ENCODE measurements at regions not wholly inside any gene's neighbourhood (a gene's known extent, or its start where the extent isn't known, plus 50 kb on each side); places are given as distances from the start of the nearest gene placed in this dataset.

- DNase-seq (ENCODE audit: low read depth), result no peak
- no peak for TF ChIP-seq MAX (IDR thresholded peaks at IDR 0.05; ENCODE audit: low read depth, low read length)
- TF ChIP-seq CTCF (IDR thresholded peaks at IDR 0.05; ENCODE audit: low read depth, low read length), result no peak
- no peak for TF ChIP-seq MYC (IDR thresholded peaks at IDR 0.05; ENCODE audit: low read depth, low read length)
- TF ChIP-seq POLR2A (IDR thresholded peaks at IDR 0.05; ENCODE audit: extremely low read depth, insufficient read length), result no peak
- no peak overlapping the region for H3K4me3 ChIP-seq (ENCODE audit: low read depth, low read length)
Measured at GRCh38 chr10:35889226-35889625, 247.1 kb upstream of the FZD8 start.

- H3K4me3 ChIP-seq (ENCODE audit: low read depth, low read length), result no peak overlapping the region
- no peak for DNase-seq (ENCODE audit: low read depth)
- no peak for TF ChIP-seq MAX (IDR thresholded peaks at IDR 0.05; ENCODE audit: low read depth, low read length)
- TF ChIP-seq MYC (IDR thresholded peaks at IDR 0.05; ENCODE audit: low read depth, low read length), result no peak
- no peak for TF ChIP-seq CTCF (IDR thresholded peaks at IDR 0.05; ENCODE audit: low read depth, low read length)
- no peak for TF ChIP-seq POLR2A (IDR thresholded peaks at IDR 0.05; ENCODE audit: extremely low read depth, insufficient read length)
Measured at GRCh38 chr10:35888400-35888799, 246.3 kb upstream of the FZD8 start.

GRCh38 chr10:35887685-35888084 is 245.6 kb upstream of the FZD8 start:
- TF ChIP-seq MYC (IDR thresholded peaks at IDR 0.05; ENCODE audit: low read depth, low read length), result no peak

GRCh38 chr10:35885076-35885475 is 243.0 kb upstream of the FZD8 start:
- DNase-seq (ENCODE audit: low read depth), result no peak
- no peak for TF ChIP-seq POLR2A (IDR thresholded peaks at IDR 0.05; ENCODE audit: extremely low read depth, insufficient read length)
- no peak for TF ChIP-seq MAX (IDR thresholded peaks at IDR 0.05; ENCODE audit: low read depth, low read length)
- no peak overlapping the region for H3K4me3 ChIP-seq (ENCODE audit: low read depth, low read length)

More at GRCh38 chr10:35887685-35888084, 245.6 kb upstream of the FZD8 start:
- no peak overlapping the region for H3K4me3 ChIP-seq (ENCODE audit: low read depth, low read length)
- no peak for DNase-seq (ENCODE audit: low read depth)

- TF ChIP-seq MYC (IDR thresholded peaks at IDR 0.05; ENCODE audit: low read depth, low read length) (no peak), MAX (IDR thresholded peaks at IDR 0.05; ENCODE audit: low read depth, low read length) (no peak), CTCF (IDR thresholded peaks at IDR 0.05; ENCODE audit: low read depth, low read length) (no peak), POLR2A (IDR thresholded peaks at IDR 0.05; ENCODE audit: extremely low read depth, insufficient read length) (no peak)
- DNase-seq (ENCODE audit: low read depth), result no peak
- H3K4me3 ChIP-seq (ENCODE audit: low read depth, low read length), result no peak overlapping the region
Measured at GRCh38 chr10:35884657-35885071, 242.6 kb upstream of the FZD8 start.

- H3K4me3 ChIP-seq (ENCODE audit: low read depth, low read length), result no peak overlapping the region
- DNase-seq (ENCODE audit: low read depth), result no peak
- no peak for TF ChIP-seq MAX (IDR thresholded peaks at IDR 0.05; ENCODE audit: low read depth, low read length)
- TF ChIP-seq MYC (IDR thresholded peaks at IDR 0.05; ENCODE audit: low read depth, low read length), result no peak
- TF ChIP-seq CTCF (IDR thresholded peaks at IDR 0.05; ENCODE audit: low read depth, low read length), result no peak
- no peak for TF ChIP-seq POLR2A (IDR thresholded peaks at IDR 0.05; ENCODE audit: extremely low read depth, insufficient read length)
Measured at GRCh38 chr10:35882422-35883150, 240.5 kb upstream of the FZD8 start.
